MV-4-11 (cell line): ENCODE measurements at regions not wholly inside any gene's neighbourhood (a gene's known extent, or its start where the extent isn't known, plus 50 kb on each side); places are given as distances from the start of the nearest gene placed in this dataset.
"Not testable (repeated sequence)": the region's sequence is repeated elsewhere in the genome, so short reads cannot be mapped to it uniquely, and the experiment has no call there.

Source experiments
- DNase-seq: peaks from one replicate; lab custom pipeline; 2025; lab: John Stamatoyannopoulos, UW

GRCh38 chr4:159410076-159410777, 307.3 kb downstream of the RAPGEF2 start:
- no peak for DNase-seq

- no peak for DNase-seq
These were observed 308.0 kb downstream of the RAPGEF2 start for GRCh38 chr4:159410891-159411290.

- no peak for DNase-seq
These were observed 310.5 kb downstream of the RAPGEF2 start for GRCh38 chr4:159413306-159413943.

DNA sequence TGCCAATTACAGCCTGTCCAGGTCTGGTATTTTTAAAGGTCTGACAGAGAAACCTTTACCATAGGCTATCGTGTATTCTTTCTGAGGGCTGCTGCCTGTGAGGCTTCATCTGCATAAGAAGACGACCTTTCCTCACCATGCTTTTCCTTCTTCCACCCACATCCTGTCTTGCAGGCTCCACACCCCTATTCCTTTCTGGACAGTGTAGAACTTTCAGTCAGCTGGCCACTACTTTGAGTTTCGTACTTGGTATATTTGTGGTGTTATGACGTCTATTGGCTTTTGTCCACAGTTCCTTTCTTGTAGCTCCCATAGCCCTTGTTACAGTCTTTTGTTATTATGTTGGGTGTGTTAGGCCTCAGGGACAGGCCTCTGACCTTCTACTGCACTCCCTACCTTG, 311.4 kb downstream of the RAPGEF2 start:
- DNase-seq, result no peak

DNA sequence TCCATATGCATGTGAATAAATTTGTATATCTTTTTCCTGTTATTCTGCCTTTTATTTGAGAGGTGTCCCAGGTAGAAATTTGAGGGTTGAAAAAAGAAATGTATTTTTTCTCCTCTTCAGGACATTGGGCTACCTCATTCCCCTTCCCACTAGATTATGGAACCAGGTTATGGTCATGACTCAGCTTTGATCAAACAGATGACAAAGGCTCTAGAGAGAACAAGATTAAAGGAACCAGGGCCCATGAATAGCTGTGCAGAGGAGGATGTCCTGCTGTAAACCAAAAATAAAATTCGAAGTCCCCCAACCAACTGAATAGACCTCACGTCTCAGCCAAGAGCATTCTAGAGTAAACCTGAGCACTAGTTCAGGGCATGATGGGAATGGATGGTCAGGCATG, 313.2 kb downstream of the RAPGEF2 start:
- DNase-seq, result no peak

- no peak for DNase-seq
These were observed 314.1 kb downstream of the RAPGEF2 start for GRCh38 chr4:159416996-159417395.

GRCh38 chr4:159420162-159421057, 317.5 kb downstream of the RAPGEF2 start:
- no peak for DNase-seq

DNA sequence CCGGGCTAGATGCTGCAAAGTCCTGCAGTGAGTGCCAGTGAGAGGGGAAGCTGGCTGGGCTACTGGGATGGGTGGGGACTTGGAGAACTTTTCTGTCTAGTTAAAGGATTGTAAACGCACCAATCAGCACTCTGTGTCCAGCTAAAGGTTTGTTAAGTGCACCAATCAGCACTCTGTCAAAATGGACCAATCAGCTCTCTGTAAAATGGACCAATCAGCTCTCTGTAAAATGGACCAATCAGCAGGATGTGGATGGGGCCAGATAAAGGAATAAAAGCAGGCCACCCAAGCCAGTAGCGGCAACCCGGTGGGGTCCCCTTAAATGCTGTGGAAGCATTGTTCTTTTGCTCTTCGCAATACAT, 318.2 kb downstream of the RAPGEF2 start:
- DNase-seq, result not testable (repeated sequence)

- DNase-seq, result peak; percentile 56
These were observed 319.1 kb downstream of the RAPGEF2 start for GRCh38 chr4:159422019-159422418.

DNA sequence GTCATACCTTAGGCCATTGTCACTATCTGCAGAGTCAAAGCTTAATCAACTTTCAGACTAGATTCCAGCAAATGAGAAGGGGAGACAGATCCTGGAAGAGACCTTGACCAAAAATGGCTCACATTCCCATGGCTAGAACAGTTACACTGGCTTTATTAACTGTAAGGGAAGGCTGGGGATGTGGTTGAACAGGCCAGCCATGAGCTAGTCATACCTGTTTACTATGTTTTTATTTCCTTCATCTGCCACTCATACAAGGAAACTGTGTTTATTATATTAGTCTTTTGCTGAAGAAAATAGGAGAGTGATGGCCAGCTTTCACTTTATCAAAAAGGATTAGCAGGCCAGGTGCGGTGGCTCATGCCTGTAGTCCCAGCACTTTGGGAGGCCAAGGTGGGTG, 319.7 kb downstream of the RAPGEF2 start:
- DNase-seq, result no peak

- no peak for DNase-seq
These were observed 322.9 kb downstream of the RAPGEF2 start for GRCh38 chr4:159425737-159426305.

GRCh38 chr4:159428293-159428692, 325.4 kb downstream of the RAPGEF2 start:
- DNase-seq, result no peak

DNA sequence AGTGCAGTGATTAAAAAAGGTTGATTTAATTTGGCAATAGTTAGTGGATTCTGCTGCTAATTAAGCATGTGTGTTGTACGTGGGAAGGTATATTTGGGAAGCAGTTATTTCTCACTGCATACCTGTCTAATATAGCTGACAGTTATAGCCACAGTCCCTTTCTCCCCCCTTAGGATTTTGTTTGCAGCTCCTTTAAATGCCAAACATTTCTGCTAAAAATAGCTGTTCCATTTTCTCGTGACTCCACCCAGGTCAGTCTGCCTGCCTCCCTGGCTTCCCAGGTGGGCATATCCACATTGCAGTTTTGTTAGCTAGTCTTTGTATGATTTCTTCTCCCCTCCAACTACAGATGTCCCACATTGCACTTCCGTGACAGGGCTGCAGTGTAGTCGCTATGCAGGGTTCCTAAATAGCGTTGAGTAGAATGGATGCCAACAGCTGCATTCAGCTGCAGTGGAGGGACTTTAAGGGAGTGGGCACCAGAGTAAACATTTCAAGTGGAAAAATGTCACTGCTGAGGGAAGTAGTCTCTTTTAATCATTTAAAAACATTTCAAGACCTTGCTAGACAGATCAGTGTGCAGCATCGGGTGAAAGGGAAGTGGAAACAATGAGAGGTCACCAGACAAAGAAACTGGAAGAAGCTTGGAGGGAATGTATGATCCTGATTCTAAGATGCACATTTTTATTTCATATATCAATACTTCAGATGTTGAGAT, 326.3 kb downstream of the RAPGEF2 start:
- DNase-seq, result no peak

DNA sequence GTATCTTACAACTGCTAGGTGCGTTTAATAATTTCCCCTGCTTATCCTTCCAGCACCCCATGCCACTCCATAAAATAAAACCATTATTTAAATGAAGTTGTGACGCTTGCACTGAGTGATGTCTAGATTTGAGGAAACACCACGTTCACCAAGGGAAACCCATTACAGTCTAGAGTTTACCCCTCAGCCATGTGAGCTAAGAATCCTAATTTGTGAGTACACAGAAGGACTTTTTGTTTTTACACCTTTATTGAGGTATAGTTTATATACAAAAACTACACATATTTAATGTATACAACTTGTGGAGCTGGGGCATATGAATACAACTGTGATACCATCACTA, 326.8 kb downstream of the RAPGEF2 start:
- DNase-seq, result no peak

DNA sequence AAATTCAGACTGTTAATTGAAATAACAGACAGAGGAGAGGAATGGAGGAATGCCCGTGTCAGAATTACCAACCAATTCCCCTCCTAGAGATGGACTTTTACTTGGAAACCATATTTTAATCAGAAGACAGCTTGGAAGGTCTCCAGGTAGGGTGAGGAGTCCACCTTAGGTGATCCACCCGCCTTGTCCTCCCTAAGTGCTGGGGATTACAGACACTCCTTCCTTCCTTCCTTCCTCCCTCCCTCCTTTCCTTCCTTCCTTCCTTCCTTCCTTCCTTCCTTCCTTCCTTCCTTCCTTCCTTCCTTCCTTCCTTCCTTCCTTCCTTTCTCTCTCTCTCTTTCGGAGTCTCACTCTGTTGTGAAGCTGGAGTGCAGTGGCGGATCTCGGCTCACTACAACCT, 328.0 kb downstream of the RAPGEF2 start:
- DNase-seq, result no peak

DNA sequence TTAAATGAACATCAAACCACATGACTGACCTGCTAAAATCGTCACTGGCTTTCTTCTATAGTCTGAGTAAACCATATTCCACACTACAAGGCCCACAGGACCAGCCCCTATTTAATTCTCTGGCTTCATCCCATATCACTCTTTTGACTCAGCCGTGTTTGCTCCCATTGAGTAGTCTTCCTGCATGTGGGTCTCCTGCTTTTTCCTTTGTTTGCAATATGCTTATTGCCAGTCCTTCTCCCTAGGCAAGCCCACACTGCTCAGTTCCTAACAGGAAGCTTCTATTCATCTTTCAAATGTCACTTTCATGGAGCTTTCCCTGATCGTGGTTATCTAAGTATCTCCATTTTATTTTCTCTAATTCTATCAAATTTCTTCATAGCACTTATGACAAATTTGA, 329.6 kb downstream of the RAPGEF2 start:
- no peak for DNase-seq

- no peak for DNase-seq
These were observed 330.5 kb downstream of the RAPGEF2 start for GRCh38 chr4:159433337-159433736.

- no peak for DNase-seq
These were observed 331.4 kb downstream of the RAPGEF2 start for GRCh38 chr4:159434114-159434870.

DNA sequence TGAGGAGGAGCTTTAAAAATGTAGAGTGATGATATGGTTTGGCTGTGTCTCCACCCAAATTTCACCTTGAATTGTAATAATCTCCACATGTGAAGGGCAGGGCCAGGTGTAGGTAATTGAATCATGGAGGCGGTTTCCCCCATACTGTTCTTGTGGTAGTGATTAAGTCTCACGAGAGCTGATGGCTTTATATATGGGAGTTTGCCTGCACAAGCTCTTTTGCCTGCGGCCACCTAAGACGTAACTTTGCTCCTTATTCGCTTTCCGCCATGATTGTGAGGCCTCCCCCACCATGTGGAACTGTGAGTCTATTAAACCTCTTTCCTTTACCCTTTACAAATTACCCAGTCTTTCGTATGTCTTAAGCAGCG, 332.0 kb downstream of the RAPGEF2 start:
- no peak for DNase-seq

DNA sequence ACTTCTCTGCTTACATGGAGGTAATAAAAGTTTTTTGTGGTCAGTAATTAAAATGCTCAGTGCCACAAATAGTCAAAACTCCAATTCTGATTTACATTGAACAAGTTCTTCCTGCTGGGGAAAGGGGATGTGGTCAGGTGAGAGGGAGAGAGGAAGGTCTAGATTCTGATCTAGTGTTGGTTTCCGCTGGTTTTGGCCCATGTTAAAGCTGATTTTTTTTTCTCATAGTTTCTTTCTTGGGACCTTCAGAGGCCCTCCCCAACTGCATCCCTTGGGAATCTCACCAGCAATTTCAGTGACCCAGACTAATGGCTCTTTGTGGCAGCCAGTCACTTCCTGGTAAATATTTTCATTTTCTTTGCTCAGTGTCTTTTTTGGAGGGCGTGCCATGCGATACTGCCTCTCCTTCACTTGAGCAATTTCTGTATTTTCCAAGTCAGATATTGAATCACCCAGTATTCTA, 332.7 kb downstream of the RAPGEF2 start:
- DNase-seq, result no peak

DNA sequence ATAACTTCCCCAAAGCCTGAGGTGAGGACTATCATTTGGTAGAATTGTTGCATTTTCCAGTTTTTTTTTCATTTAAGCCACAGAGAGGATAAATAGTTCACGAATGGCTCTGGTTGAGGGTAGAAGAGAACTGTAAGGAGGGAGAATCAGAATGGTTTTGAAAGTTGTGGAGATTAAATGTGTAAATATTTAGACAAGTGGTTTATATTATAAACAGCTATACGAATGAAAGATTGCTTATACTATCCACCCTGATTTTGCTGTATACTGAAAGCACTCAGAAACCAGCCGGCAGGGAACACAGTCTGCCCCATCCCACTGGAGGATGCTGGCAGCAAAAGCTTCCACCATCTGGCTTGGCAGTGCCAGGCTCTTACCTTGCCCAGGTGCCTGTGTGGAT, 341.1 kb downstream of the RAPGEF2 start:
- DNase-seq, result no peak
